Gastroesophageal sphincter (tissue), 4 donors: ENCODE measurements at regions not wholly inside any gene's neighbourhood (a gene's known extent, or its start where the extent isn't known, plus 50 kb on each side); places are given as distances from the start of the nearest gene placed in this dataset.
A peak's percentile ranks its signal among the peaks of the same experiment; 100 is the strongest.
"Not testable (repeated sequence)": the region's sequence is repeated elsewhere in the genome, so short reads cannot be mapped to it uniquely, and the experiment has no call there.

Experiments used
- ATAC-seq: fragments of 150-250 bp; one replicate; pipeline ENCODE4 v1.9.1; 2016; ENCODE audit warnings: mild to moderate bottlenecking, moderate library complexity
- H3K27ac ChIP-seq, 4 donors: fragments of 200-600 bp; sonication (generic) in 3 of 4; 1 replicate in 3 of 4; 2 replicates in 1 of 4; pipeline ENCODE4 v1.5.1; 2016 to 2019
- H3K27me3 ChIP-seq: fragments of 200-600 bp; sonication (generic); one replicate; pipeline ENCODE4 v1.5.1; 2019
- H3K36me3 ChIP-seq, 2 donors: fragments of 200-600 bp; sonication (generic); one replicate each; pipeline ENCODE4 v1.5.1; 2019; ENCODE audit warnings: control low read depth in 1 of 2
- H3K4me1 ChIP-seq, 3 donors: fragments of 200-600 bp; sonication (generic); 1 replicate in 2 of 3; 2 replicates in 1 of 3; pipeline ENCODE4 v1.5.1; 2016 to 2019; ENCODE audit warnings: control low read depth in 2 of 3
- H3K4me3 ChIP-seq, 2 donors: fragments of 200-600 bp; sonication (generic); one replicate each; pipeline ENCODE4 v1.5.1; 2019; ENCODE audit warnings: mild to moderate bottlenecking in 1 of 2, moderate library complexity in 1 of 2
- H3K9me3 ChIP-seq, 3 donors: fragments of 200-600 bp; sonication (generic); one replicate each; pipeline ENCODE4 v1.5.1; 2017 to 2019; ENCODE audit warnings: control low read depth in 2 of 3
- CTCF ChIP-seq, 4 experiments: fragments of 200-600 bp in 2 of 4; fragments of 450-650 bp in 2 of 4; sonication (generic) in 1 of 4; IDR thresholded peaks; one replicate each; pipeline ENCODE4 v1.5.1; 2017 to 2019; ENCODE audit warnings: antibody characterized with exemption in 4 of 4, mild to moderate bottlenecking in 2 of 4, moderate library complexity in 2 of 4
- EP300 ChIP-seq: sonication (generic); formaldehyde crosslinking; IDR thresholded peaks from one replicate; pipeline ENCODE4 v1.6.1; 2017; ENCODE audit warnings: antibody characterized with exemption, mild to moderate bottlenecking
- POLR2A ChIP-seq, 2 donors: fragments of 450-650 bp; IDR thresholded peaks; one replicate each; pipeline ENCODE4 v1.6.1; 2017; ENCODE audit warnings: antibody characterized with exemption in 2 of 2, mild to moderate bottlenecking in 2 of 2, moderate library complexity in 1 of 2
- POLR2AphosphoS5 ChIP-seq: sonication (generic); formaldehyde crosslinking; IDR thresholded peaks from one replicate; pipeline ENCODE4 v1.6.1; 2017; ENCODE audit warnings: antibody characterized with exemption
- WGBS, 2 donors: methylation state at CpG; one replicate each; pipeline ENCODE4 v1.1.5; 2018; ENCODE audit warnings: low coverage in 1 of 2; 5-methylcytosine and 5-hydroxymethylcytosine counted together

- no peaks in the 10 kb centered on the region for H3K27me3 ChIP-seq
- peaks cover 0 to 5% (median 0%) of the 10 kb centered on the region in 3 donors for H3K4me1 ChIP-seq
- H3K27ac ChIP-seq, result no peak overlapping the region
- H3K9me3 ChIP-seq, result peaks cover 0 to 7% (median 0%) of the 10 kb centered on the region in 3 donors
- H3K36me3 ChIP-seq, result no peaks in the 10 kb centered on the region
- TF ChIP-seq POLR2A (IDR thresholded peaks at IDR 0.05) (no peak), EP300 (no peak), POLR2AphosphoS5 (no peak), CTCF (IDR thresholded peaks at IDR 0.05) (no peak)
- no peak for ATAC-seq
- WGBS, 2 donors, result 26 to 31% methylated on average over 3 of the region's 3 CpGs
- peak overlapping the region; percentile 18 to 37 for H3K4me3 ChIP-seq
These were observed 153.3 kb upstream of the IZUMO3 start for GRCh38 chr9:24698881-24699518.

GRCh38 chr9:24672336-24672735 is 126.6 kb upstream of the IZUMO3 start:
- no peak overlapping the region for H3K4me3 ChIP-seq

GRCh38 chr9:24657387-24657786 is 111.7 kb upstream of the IZUMO3 start:
- Histone ChIP-seq H3K9me3 (peaks cover 0 to 8% (median 0%) of the 10 kb centered on the region in 3 donors), H3K36me3 (no peaks in the 10 kb centered on the region), H3K4me3 (no peak overlapping the region), H3K4me1 (no peaks in the 10 kb centered on the region), H3K27me3 (no peaks in the 10 kb centered on the region), H3K27ac (no peak overlapping the region)
- WGBS, 2 donors, result 96 to 97% methylated on average over 3 of the region's 3 CpGs
- TF ChIP-seq POLR2A (IDR thresholded peaks at IDR 0.05) (no peak), CTCF (IDR thresholded peaks at IDR 0.05) (no peak), POLR2AphosphoS5 (no peak)
- no peak for ATAC-seq

More at GRCh38 chr9:24672336-24672735, 126.6 kb upstream of the IZUMO3 start:
- TF ChIP-seq POLR2A (IDR thresholded peaks at IDR 0.05) (no peak), EP300 (no peak), CTCF (IDR thresholded peaks at IDR 0.05) (no peak), POLR2AphosphoS5 (no peak)
- H3K36me3 ChIP-seq, result no peaks in the 10 kb centered on the region
- no peak for ATAC-seq
- no peaks in the 10 kb centered on the region for H3K27me3 ChIP-seq
- no peaks in the 10 kb centered on the region for H3K4me1 ChIP-seq
- H3K27ac ChIP-seq, result no peak overlapping the region
- H3K9me3 ChIP-seq, result no peaks in the 10 kb centered on the region

GRCh38 chr9:24652181-24652580 is 106.5 kb upstream of the IZUMO3 start:
- TF ChIP-seq CTCF (IDR thresholded peaks at IDR 0.05) (no peak), EP300 (no peak), POLR2A (IDR thresholded peaks at IDR 0.05) (no peak), POLR2AphosphoS5 (no peak)
- no peaks in the 10 kb centered on the region for H3K27me3 ChIP-seq
- H3K27ac ChIP-seq, result no peak overlapping the region
- H3K36me3 ChIP-seq, result no peaks in the 10 kb centered on the region
- ATAC-seq, result no peak
- H3K4me1 ChIP-seq, result no peaks in the 10 kb centered on the region
- H3K9me3 ChIP-seq, result peaks cover 0 to 29% (median 0%) of the 10 kb centered on the region in 3 donors
- no peak overlapping the region for H3K4me3 ChIP-seq

- not testable (repeated sequence) for H3K27ac ChIP-seq, H3K4me3 ChIP-seq, H3K36me3 ChIP-seq, ATAC-seq, H3K9me3 ChIP-seq, H3K27me3 ChIP-seq, H3K4me1 ChIP-seq
- 86 to 91% methylated on average over 3 of the region's 3 CpGs for WGBS, 2 donors
These were observed 83.1 kb upstream of the IZUMO3 start for GRCh38 chr9:24628809-24629208.
